ENCODE measurements at regions not wholly inside any gene's neighbourhood (a gene's known extent, or its start where the extent isn't known, plus 50 kb on each side); places are given as distances from the start of the nearest gene placed in this dataset.

- TF ChIP-seq CTCF (IDR thresholded peaks at IDR 0.05) (no peak), POLR2A (IDR thresholded peaks at IDR 0.05) (no peak)
- Histone ChIP-seq H3K4me1 (peaks cover 3% of the 10 kb centered on the region), H3K4me3 (no peak overlapping the region), H3K9me3 (no peaks in the 10 kb centered on the region), H3K27me3 (no peaks in the 10 kb centered on the region), H3K36me3 (ENCODE audit: low read depth, missing control alignments) (no peaks in the 10 kb centered on the region), H3K27ac (no peak overlapping the region)
- no peak for DNase-seq
- WGBS, 2 donors, result 91 to 94% methylated on average over 3 of the region's 3 CpGs
- intact Hi-C loops (cut with DNase I; ENCODE audit: low total_unique reads), result no loop called here
Measured at GRCh38 chr3:72483554-72484104, 364.6 kb downstream of the SHQ1 start.

GRCh38 chr3:72482589-72483321 is 365.5 kb downstream of the SHQ1 start:
- peak; percentile 22 for DNase-seq
- WGBS, 2 donors, result 31 to 37% methylated on average over 12 of the region's 12 CpGs
- intact Hi-C loops (cut with DNase I; ENCODE audit: low total_unique reads), result no loop called here

GRCh38 chr3:72481542-72481941 is 366.7 kb downstream of the SHQ1 start:
- TF ChIP-seq CTCF (IDR thresholded peaks at IDR 0.05), result no peak
- TF ChIP-seq POLR2A (IDR thresholded peaks at IDR 0.05), result no peak
- WGBS, 2 donors, result 90 to 96% methylated on average over 4 of the region's 4 CpGs
- H3K27me3 ChIP-seq, result no peaks in the 10 kb centered on the region
- H3K4me1 ChIP-seq, result no peaks in the 10 kb centered on the region
- no peaks in the 10 kb centered on the region for H3K36me3 ChIP-seq (ENCODE audit: low read depth, missing control alignments)
- no peak overlapping the region for H3K4me3 ChIP-seq
- H3K9me3 ChIP-seq, result no peaks in the 10 kb centered on the region
- no peak overlapping the region for H3K27ac ChIP-seq
- intact Hi-C loops (cut with DNase I; ENCODE audit: low total_unique reads), result no loop called here
- DNase-seq, result no peak

More at GRCh38 chr3:72482589-72483321, 365.5 kb downstream of the SHQ1 start:
- H3K36me3 ChIP-seq (ENCODE audit: low read depth, missing control alignments), result no peaks in the 10 kb centered on the region
- H3K27me3 ChIP-seq, result no peaks in the 10 kb centered on the region
- no peak overlapping the region for H3K4me3 ChIP-seq
- TF ChIP-seq POLR2A (IDR thresholded peaks at IDR 0.05) (no peak), CTCF (IDR thresholded peaks at IDR 0.05) (no peak)
- H3K9me3 ChIP-seq, result no peaks in the 10 kb centered on the region
- H3K27ac ChIP-seq, result no peak overlapping the region
- H3K4me1 ChIP-seq, result no peaks in the 10 kb centered on the region

GRCh38 chr3:72480366-72480765 is 367.9 kb downstream of the SHQ1 start:
- H3K4me1 ChIP-seq, result no peaks in the 10 kb centered on the region
- H3K4me3 ChIP-seq, result no peak overlapping the region
- no peak overlapping the region for H3K27ac ChIP-seq
- no peak for DNase-seq
- TF ChIP-seq CTCF (IDR thresholded peaks at IDR 0.05), result no peak
- no peak for TF ChIP-seq POLR2A (IDR thresholded peaks at IDR 0.05)
- intact Hi-C loops (cut with DNase I; ENCODE audit: low total_unique reads), result no loop called here
- H3K9me3 ChIP-seq, result no peaks in the 10 kb centered on the region
- H3K36me3 ChIP-seq (ENCODE audit: low read depth, missing control alignments), result no peaks in the 10 kb centered on the region
- no peaks in the 10 kb centered on the region for H3K27me3 ChIP-seq

Data from testis (tissue), 2 donors.